ENCODE measurements at regions not wholly inside any gene's neighbourhood (a gene's known extent, or its start where the extent isn't known, plus 50 kb on each side); places are given as distances from the start of the nearest gene placed in this dataset.

DNA sequence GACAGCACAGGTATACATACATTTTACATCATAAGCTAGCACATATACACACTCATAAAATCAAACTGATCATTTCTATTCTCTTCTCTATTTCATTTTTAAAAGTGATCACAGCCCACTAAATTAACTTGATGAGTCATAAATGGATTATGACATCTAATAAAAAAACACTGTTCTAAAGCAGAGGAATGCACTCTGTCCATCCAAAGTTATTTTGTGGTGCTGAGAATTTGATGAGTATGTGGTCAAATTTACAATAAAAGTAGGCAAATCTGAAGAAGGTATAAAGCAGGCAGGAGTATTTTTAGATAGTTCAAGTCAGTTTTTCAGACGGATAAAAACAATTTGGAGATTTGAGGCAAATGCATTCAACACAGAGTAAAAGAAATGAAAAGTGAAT is 104.4 kb downstream of the NOL4 start:
- TF ChIP-seq ZNF223 (tag by site-specific recombination; IDR thresholded peaks at IDR 0.05), result no peak
- TF ChIP-seq, protein P1, sequence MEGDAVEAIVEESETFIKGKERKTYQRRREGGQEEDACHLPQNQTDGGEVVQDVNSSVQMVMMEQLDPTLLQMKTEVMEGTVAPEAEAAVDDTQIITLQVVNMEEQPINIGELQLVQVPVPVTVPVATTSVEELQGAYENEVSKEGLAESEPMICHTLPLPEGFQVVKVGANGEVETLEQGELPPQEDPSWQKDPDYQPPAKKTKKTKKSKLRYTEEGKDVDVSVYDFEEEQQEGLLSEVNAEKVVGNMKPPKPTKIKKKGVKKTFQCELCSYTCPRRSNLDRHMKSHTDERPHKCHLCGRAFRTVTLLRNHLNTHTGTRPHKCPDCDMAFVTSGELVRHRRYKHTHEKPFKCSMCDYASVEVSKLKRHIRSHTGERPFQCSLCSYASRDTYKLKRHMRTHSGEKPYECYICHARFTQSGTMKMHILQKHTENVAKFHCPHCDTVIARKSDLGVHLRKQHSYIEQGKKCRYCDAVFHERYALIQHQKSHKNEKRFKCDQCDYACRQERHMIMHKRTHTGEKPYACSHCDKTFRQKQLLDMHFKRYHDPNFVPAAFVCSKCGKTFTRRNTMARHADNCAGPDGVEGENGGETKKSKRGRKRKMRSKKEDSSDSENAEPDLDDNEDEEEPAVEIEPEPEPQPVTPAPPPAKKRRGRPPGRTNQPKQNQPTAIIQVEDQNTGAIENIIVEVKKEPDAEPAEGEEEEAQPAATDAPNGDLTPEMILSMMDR (tag by site-specific recombination; IDR thresholded peaks at IDR 0.05), result no peak
- no peak for TF ChIP-seq ZBTB7A (tag by site-specific recombination; IDR thresholded peaks at IDR 0.05; ENCODE audit: low read depth)

All from HEK293 (cell line).